GM12878 (cell line): ENCODE measurements at regions not wholly inside any gene's neighbourhood (a gene's known extent, or its start where the extent isn't known, plus 50 kb on each side); places are given as distances from the start of the nearest gene placed in this dataset.

Experiments
- ATAC-seq: fragments of 200-7000 bp; cut with Tn5 transposase; 3 replicates; pipeline ENCODE4 v1.9.1; 2020; ENCODE audit warnings: mild to moderate bottlenecking, moderate library complexity
- BruUV-seq: library from RNA; stranded (reverse); fragments of 400-500 nt; replicated peaks from 2 replicates; lab custom pipeline; 2021; lab: Mats Ljungman, UMichigan
- CTCF ChIA-PET: fragments of 300-600 bp; sonication (Branson Sonifier 250); formaldehyde crosslinking; extraction: SDS; loops from one replicate; lab custom pipeline; 2021; ENCODE audit warnings: inconsistent platforms; lab: Yijun Ruan, JAX
- POLR2A ChIA-PET: fragments of 350-600 bp; formaldehyde crosslinking; extraction: SDS; loops from one replicate; lab custom pipeline; 2021; ENCODE audit warnings: inconsistent platforms; lab: Charles Lee
- RAD21 ChIA-PET: fragments of 300-600 bp; sonication (Branson Sonifier 250); formaldehyde crosslinking; loops from one replicate; lab custom pipeline; 2023; ENCODE audit warnings: antibody characterized with exemption; ENCODE audit not compliant: unreplicated experiment; lab: Charles Lee
- SMC1A ChIA-PET: fragments of 300-600 bp; sonication (Branson Sonifier 250); formaldehyde crosslinking; loops from one replicate; lab custom pipeline; 2023; ENCODE audit not compliant: unreplicated experiment, uncharacterized antibody; lab: Charles Lee
- DNase-seq: peaks from one replicate; pipeline ENCODE4 v3.0.0-alpha.2; 2011; ENCODE audit warnings: low read depth, low spot score
- FAIRE-seq: peaks from 3 replicates; lab custom pipeline; 2011; peaks lifted over from hg19 to GRCh38; lab: Jason Lieb, UNC
- H2AFZ ChIP-seq: 2 replicates; pipeline ENCODE4 v1.6.0; 2011; ENCODE audit warnings: low read depth, low read length, control low read depth; ENCODE audit not compliant: control insufficient read depth
- H3K27ac ChIP-seq: 2 replicates; pipeline ENCODE4 v1.5.1; 2011; ENCODE audit warnings: control low read depth; ENCODE audit not compliant: control insufficient read depth, insufficient read depth
- H3K27me3 ChIP-seq, 2 experiments: replicated peaks in 1 of 2; 2 replicates each; pipeline versions ENCODE4 v1.6.0 to v1.6.1; 2011; ENCODE audit warnings: low read length in 1 of 2; ENCODE audit not compliant: control insufficient read depth in 2 of 2, insufficient read depth in 2 of 2
- H3K36me3 ChIP-seq, 2 experiments: 2 replicates each; pipeline ENCODE4 v1.5.1; 2011; ENCODE audit warnings: low read length in 1 of 2; ENCODE audit not compliant: control insufficient read depth in 2 of 2, insufficient read depth in 2 of 2
- H3K4me1 ChIP-seq: 2 replicates; pipeline ENCODE4 v1.6.1; 2011; ENCODE audit warnings: mild to moderate bottlenecking, low read length, moderate library complexity, mixed read lengths; ENCODE audit not compliant: control insufficient read depth, insufficient read depth
- H3K4me2 ChIP-seq: 2 replicates; pipeline ENCODE4 v1.6.0; 2011; ENCODE audit warnings: control low read depth; ENCODE audit not compliant: control insufficient read depth, insufficient read depth
- H3K4me3 ChIP-seq: fragments of 200-600 bp; sonication (generic); 2 replicates; pipeline ENCODE4 v1.5.1; 2016
- H3K79me2 ChIP-seq: 2 replicates; pipeline ENCODE4 v1.6.0; 2011; ENCODE audit warnings: low read length; ENCODE audit not compliant: control insufficient read depth, insufficient read depth
- H3K9ac ChIP-seq: 2 replicates; pipeline ENCODE4 v1.8.0; 2011; ENCODE audit warnings: low read length, control low read depth, mixed read lengths; ENCODE audit not compliant: control insufficient read depth, insufficient read depth
- H3K9me3 ChIP-seq: replicated peaks from 3 replicates; pipeline ENCODE4 v1.5.1; 2011; ENCODE audit warnings: mild to moderate bottlenecking, low read length; ENCODE audit not compliant: control insufficient read depth, insufficient read depth
- H4K20me1 ChIP-seq: 2 replicates; pipeline ENCODE4 v1.6.0; 2011; ENCODE audit not compliant: control insufficient read depth, insufficient read depth
- BCL11A ChIP-seq: IDR thresholded peaks from 2 replicates; pipeline ENCODE4 v1.6.1; 2011; ENCODE audit warnings: low read depth, low read length
- HCFC1 ChIP-seq: fragments of 150-350 bp; IDR thresholded peaks from 2 replicates; pipeline ENCODE4 v1.6.1; 2014; ENCODE audit warnings: low read length
- MTA3 ChIP-seq: IDR thresholded peaks from 2 replicates; pipeline ENCODE4 v1.6.1; 2012; ENCODE audit warnings: low read length, inconsistent platforms, borderline replicate concordance
- RCOR1 ChIP-seq: conservative IDR thresholded peaks from 2 replicates; pipeline ENCODE4 v1.6.1; 2012; ENCODE audit warnings: low read depth, low read length, improper control_type of control experiment
- RUNX3 ChIP-seq: IDR thresholded peaks from 2 replicates; pipeline ENCODE4 v1.6.1; 2012; ENCODE audit warnings: low read length, inconsistent platforms
- SP1 ChIP-seq: IDR thresholded peaks from one replicate; pipeline ENCODE4 v1.6.1; 2011; ENCODE audit warnings: low read depth, low read length
- ZSCAN29 ChIP-seq: fragments of 450-650 bp; IDR thresholded peaks from 2 replicates; pipeline ENCODE4 v1.6.1; 2017; ENCODE audit warnings: mild to moderate bottlenecking, moderate library complexity
- WGBS: methylation state at CpG from one replicate; pipeline ENCODE4 v1.1.6; 2016; ENCODE audit warnings: low lambda C conversion rate; ENCODE audit not compliant: insufficient replicate concordance, insufficient coverage; ENCODE audit errors: missing lambda C conversion rate; 5-methylcytosine and 5-hydroxymethylcytosine counted together
- in situ Hi-C: fragments of 300-500 bp; cut with MboI; formaldehyde crosslinking; loops from 9 replicates; pipeline ENCODE4 v1.14.3; 2018; ENCODE audit warnings: mixed read lengths
- intact Hi-C: fragments of 100-400 bp; cut with micrococcal nuclease; formaldehyde crosslinking; loops from one replicate; pipeline ENCODE4 v1.14.2; 2022; ENCODE audit not compliant: unreplicated experiment
- TF ChIP-seq, protein P1 (sequence below): fragments of 450-650 bp; IDR thresholded peaks from 2 replicates; pipeline ENCODE4 v1.6.1; 2017; ENCODE audit warnings: low read depth, mild to moderate bottlenecking, moderate library complexity

DNA sequence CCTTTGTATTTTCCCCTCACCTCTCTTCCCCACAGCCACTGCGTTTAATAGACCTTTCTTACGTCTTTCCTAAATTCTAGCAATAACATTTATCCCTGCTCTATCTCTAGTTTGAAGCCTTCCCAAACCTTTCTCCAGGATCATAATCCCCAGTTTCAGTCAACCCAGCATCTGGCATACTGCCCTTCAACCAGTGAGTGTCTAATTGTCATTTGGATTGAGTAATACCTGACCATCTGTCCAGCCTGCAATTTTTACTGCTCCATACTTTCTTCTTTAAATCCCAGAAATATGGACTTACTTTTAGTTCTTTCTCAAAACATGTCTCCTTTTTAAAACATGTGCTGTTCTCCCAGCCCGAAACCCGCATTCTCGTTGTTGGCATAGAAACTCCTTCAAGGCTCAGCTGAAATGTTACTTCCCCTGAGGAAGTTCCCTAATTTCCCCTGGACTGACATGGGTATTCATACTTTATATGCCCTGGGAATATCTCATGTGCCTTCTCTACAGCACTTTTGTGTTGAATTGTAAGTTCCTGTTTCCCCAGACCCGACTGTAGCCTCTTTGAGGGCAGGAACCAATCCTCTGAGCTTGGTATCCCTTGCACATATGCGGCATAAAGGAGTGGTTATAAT is 65.1 kb upstream of the ETV6 start:
- H3K36me3 ChIP-seq, result no peaks in the 10 kb centered on the region
- TF ChIP-seq MTA3 (no peak), HCFC1 (no peak), SP1 (no peak), ZSCAN29 (no peak), RUNX3 (no peak), BCL11A (no peak), RCOR1 (no peak)
- TF ChIP-seq, protein P1, sequence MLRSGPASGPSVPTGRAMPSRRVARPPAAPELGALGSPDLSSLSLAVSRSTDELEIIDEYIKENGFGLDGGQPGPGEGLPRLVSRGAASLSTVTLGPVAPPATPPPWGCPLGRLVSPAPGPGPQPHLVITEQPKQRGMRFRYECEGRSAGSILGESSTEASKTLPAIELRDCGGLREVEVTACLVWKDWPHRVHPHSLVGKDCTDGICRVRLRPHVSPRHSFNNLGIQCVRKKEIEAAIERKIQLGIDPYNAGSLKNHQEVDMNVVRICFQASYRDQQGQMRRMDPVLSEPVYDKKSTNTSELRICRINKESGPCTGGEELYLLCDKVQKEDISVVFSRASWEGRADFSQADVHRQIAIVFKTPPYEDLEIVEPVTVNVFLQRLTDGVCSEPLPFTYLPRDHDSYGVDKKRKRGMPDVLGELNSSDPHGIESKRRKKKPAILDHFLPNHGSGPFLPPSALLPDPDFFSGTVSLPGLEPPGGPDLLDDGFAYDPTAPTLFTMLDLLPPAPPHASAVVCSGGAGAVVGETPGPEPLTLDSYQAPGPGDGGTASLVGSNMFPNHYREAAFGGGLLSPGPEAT, result no peak
- TF ChIP-seq, all 136 proteins: peak for 0
- peaks cover 15% of the 10 kb centered on the region for H3K4me1 ChIP-seq
- ChIA-PET RAD21 (interaction anchor here (0.9 to 7.9 kb wide), 5 partner anchors 25 to 450 kb away, joined by 3 to 322 read pairs (median 33); no protein-coding TSS in a partner anchor), POLR2A (interaction anchor here (0.5 to 1.0 kb wide), 4 partner anchors 71 to 1307 kb away, joined by 3 to 6 read pairs (median 4); no protein-coding TSS in a partner anchor), SMC1A (interaction anchor here (1.1 to 11.5 kb wide), 11 partner anchors 11 to 743 kb away, joined by 3 to 225 read pairs (median 5); no protein-coding TSS in a partner anchor), CTCF (interaction anchor here (0.6 to 10.6 kb wide), 3 partner anchors 13 to 450 kb away, joined by 3 to 278 read pairs (median 6); no protein-coding TSS in a partner anchor)
- H3K9me3 ChIP-seq, result no peaks in the 10 kb centered on the region
- no peaks in the 10 kb centered on the region for H4K20me1 ChIP-seq
- ATAC-seq (no peak), FAIRE-seq (no peak), DNase-seq (no peak)
- H2AFZ ChIP-seq, result no peak overlapping the region
- 84% methylated on average over 7 of the region's 7 CpGs for WGBS
- no peaks in the 10 kb centered on the region; the same call in none of the 2 replicates for H3K79me2 ChIP-seq
- H3K27me3 ChIP-seq, result no peaks in the 10 kb centered on the region
- no peak overlapping the region for H3K4me3 ChIP-seq
- in situ Hi-C loops (loop anchor here (5.0 to 10.0 kb wide), 2 partner anchors 448 to 740 kb away; no protein-coding TSS in a partner anchor), intact Hi-C loops (loop anchor here (5.0 kb wide), 1 partner anchor 313 kb away; no protein-coding TSS in a partner anchor)
- no peak overlapping the region for H3K4me2 ChIP-seq
- H3K27ac ChIP-seq, result no peak overlapping the region
- BruUV-seq, result no TSS peak
- H3K9ac ChIP-seq, result no peak overlapping the region
